ENCODE measurements at regions not wholly inside any gene's neighbourhood (a gene's known extent, or its start where the extent isn't known, plus 50 kb on each side); places are given as distances from the start of the nearest gene placed in this dataset.

- no peaks in the 10 kb centered on the region for H3K27me3 ChIP-seq (ENCODE audit: insufficient read depth, poor library complexity, severe bottlenecking)
- no peak overlapping the region for H3K4me3 ChIP-seq (replicated peaks; ENCODE audit: insufficient read depth, low read length)
- TF ChIP-seq GABPA (IDR thresholded peaks at IDR 0.05; ENCODE audit: low read depth) (no peak), SPI1 (IDR thresholded peaks at IDR 0.05; ENCODE audit: borderline replicate concordance, low read depth) (no peak), POLR2AphosphoS5 (IDR thresholded peaks at IDR 0.05; ENCODE audit: low read depth) (no peak)
- TF ChIP-seq, protein P1, sequence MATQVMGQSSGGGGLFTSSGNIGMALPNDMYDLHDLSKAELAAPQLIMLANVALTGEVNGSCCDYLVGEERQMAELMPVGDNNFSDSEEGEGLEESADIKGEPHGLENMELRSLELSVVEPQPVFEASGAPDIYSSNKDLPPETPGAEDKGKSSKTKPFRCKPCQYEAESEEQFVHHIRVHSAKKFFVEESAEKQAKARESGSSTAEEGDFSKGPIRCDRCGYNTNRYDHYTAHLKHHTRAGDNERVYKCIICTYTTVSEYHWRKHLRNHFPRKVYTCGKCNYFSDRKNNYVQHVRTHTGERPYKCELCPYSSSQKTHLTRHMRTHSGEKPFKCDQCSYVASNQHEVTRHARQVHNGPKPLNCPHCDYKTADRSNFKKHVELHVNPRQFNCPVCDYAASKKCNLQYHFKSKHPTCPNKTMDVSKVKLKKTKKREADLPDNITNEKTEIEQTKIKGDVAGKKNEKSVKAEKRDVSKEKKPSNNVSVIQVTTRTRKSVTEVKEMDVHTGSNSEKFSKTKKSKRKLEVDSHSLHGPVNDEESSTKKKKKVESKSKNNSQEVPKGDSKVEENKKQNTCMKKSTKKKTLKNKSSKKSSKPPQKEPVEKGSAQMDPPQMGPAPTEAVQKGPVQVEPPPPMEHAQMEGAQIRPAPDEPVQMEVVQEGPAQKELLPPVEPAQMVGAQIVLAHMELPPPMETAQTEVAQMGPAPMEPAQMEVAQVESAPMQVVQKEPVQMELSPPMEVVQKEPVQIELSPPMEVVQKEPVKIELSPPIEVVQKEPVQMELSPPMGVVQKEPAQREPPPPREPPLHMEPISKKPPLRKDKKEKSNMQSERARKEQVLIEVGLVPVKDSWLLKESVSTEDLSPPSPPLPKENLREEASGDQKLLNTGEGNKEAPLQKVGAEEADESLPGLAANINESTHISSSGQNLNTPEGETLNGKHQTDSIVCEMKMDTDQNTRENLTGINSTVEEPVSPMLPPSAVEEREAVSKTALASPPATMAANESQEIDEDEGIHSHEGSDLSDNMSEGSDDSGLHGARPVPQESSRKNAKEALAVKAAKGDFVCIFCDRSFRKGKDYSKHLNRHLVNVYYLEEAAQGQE (IDR thresholded peaks at IDR 0.05; ENCODE audit: insufficient replicate concordance, low read depth) = no peak
- DNase-seq (ENCODE audit: low read depth in 1 of 2, low spot score in 1 of 2) = no peak
- H3K27ac ChIP-seq (replicated peaks) = no peak overlapping the region
Observed at GRCh38 chr3:68055215-68055614, 400.8 kb upstream of the SUCLG2 start.

GRCh38 chr3:68049776-68050175 is 395.4 kb upstream of the SUCLG2 start:
- Histone ChIP-seq H3K4me3 (replicated peaks; ENCODE audit: insufficient read depth, low read length) (no peak overlapping the region), H3K27ac (replicated peaks) (no peak overlapping the region), H3K27me3 (ENCODE audit: insufficient read depth, poor library complexity, severe bottlenecking) (no peaks in the 10 kb centered on the region)
- TF ChIP-seq, protein P1 (IDR thresholded peaks at IDR 0.05; ENCODE audit: insufficient replicate concordance, low read depth) = no peak
- TF ChIP-seq CTCF (IDR thresholded peaks at IDR 0.05; ENCODE audit: insufficient read depth, low read length) (no peak), GABPA (IDR thresholded peaks at IDR 0.05; ENCODE audit: low read depth) (no peak), POLR2AphosphoS5 (IDR thresholded peaks at IDR 0.05; ENCODE audit: low read depth) (no peak), SPI1 (IDR thresholded peaks at IDR 0.05; ENCODE audit: borderline replicate concordance, low read depth) (no peak)
- no peak for DNase-seq (ENCODE audit: low read depth in 1 of 2, low spot score in 1 of 2)

- no peak for DNase-seq (ENCODE audit: low read depth in 1 of 2, low spot score in 1 of 2)
- Histone ChIP-seq H3K27me3 (ENCODE audit: insufficient read depth, poor library complexity, severe bottlenecking) (no peaks in the 10 kb centered on the region), H3K4me3 (replicated peaks; ENCODE audit: insufficient read depth, low read length) (no peak overlapping the region), H3K27ac (replicated peaks) (no peak overlapping the region)
- TF ChIP-seq GABPA (IDR thresholded peaks at IDR 0.05; ENCODE audit: low read depth) = no peak
Observed at GRCh38 chr3:68045976-68046375, 391.6 kb upstream of the SUCLG2 start.

DNA sequence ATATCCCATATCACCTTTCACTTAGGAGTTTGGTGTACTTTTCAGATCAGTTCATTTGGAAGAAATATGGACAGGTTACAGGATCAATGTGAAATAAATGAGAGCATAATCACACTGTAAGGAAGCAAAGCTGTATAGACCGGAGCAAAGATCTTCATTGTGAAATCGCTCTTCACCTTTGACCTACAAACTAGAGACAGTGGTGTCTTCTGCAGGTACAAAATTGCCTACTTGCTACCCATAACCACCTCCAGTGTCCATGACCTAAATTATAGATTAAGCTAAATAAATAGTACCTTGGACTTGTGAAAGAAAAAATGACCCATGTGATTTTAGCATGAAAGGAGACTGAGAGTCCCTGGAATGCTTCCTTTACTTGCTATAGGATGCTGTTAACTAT is 379.5 kb upstream of the SUCLG2 start:
- H3K27me3 ChIP-seq (ENCODE audit: insufficient read depth, poor library complexity, severe bottlenecking) = no peaks in the 10 kb centered on the region
- TF ChIP-seq GABPA (IDR thresholded peaks at IDR 0.05; ENCODE audit: low read depth) (no peak), SPI1 (IDR thresholded peaks at IDR 0.05; ENCODE audit: borderline replicate concordance, low read depth) (no peak), CTCF (IDR thresholded peaks at IDR 0.05; ENCODE audit: insufficient read depth, low read length) (no peak), POLR2AphosphoS5 (IDR thresholded peaks at IDR 0.05; ENCODE audit: low read depth) (no peak)
- TF ChIP-seq, protein P1 (IDR thresholded peaks at IDR 0.05; ENCODE audit: insufficient replicate concordance, low read depth) = no peak
- DNase-seq (ENCODE audit: low read depth in 1 of 2, low spot score in 1 of 2) = no peak
- no peak overlapping the region for H3K4me3 ChIP-seq (replicated peaks; ENCODE audit: insufficient read depth, low read length)
- no peak overlapping the region for H3K27ac ChIP-seq (replicated peaks)
